ENCODE measurements at regions not wholly inside any gene's neighbourhood (a gene's known extent, or its start where the extent isn't known, plus 50 kb on each side); places are given as distances from the start of the nearest gene placed in this dataset.
"Not testable (repeated sequence)": the region's sequence is repeated elsewhere in the genome, so short reads cannot be mapped to it uniquely, and the experiment has no call there.

DNA sequence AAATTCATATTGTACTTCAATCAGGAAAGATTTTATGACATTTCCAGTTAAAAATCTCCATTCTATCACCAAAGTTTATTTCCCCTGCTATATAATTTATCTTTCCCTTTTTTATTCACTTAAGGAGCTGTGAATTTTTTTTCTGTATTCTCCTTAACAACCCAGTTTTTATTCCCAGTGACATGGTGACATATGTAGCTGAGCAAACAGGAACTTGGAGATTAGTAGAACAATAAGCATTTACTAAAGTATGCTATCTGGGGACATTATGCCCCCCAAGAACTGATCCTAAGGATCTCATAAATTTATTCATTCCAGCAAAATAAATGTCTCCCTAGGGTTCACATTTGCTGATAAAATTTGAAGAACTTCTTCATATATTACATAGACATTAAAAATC is 1044.0 kb upstream of the CDH6 start:
- POLR2A ChIA-PET = no interaction called here
- TF ChIP-seq, protein P1, sequence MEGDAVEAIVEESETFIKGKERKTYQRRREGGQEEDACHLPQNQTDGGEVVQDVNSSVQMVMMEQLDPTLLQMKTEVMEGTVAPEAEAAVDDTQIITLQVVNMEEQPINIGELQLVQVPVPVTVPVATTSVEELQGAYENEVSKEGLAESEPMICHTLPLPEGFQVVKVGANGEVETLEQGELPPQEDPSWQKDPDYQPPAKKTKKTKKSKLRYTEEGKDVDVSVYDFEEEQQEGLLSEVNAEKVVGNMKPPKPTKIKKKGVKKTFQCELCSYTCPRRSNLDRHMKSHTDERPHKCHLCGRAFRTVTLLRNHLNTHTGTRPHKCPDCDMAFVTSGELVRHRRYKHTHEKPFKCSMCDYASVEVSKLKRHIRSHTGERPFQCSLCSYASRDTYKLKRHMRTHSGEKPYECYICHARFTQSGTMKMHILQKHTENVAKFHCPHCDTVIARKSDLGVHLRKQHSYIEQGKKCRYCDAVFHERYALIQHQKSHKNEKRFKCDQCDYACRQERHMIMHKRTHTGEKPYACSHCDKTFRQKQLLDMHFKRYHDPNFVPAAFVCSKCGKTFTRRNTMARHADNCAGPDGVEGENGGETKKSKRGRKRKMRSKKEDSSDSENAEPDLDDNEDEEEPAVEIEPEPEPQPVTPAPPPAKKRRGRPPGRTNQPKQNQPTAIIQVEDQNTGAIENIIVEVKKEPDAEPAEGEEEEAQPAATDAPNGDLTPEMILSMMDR (IDR thresholded peaks at IDR 0.05) = no peak

DNA sequence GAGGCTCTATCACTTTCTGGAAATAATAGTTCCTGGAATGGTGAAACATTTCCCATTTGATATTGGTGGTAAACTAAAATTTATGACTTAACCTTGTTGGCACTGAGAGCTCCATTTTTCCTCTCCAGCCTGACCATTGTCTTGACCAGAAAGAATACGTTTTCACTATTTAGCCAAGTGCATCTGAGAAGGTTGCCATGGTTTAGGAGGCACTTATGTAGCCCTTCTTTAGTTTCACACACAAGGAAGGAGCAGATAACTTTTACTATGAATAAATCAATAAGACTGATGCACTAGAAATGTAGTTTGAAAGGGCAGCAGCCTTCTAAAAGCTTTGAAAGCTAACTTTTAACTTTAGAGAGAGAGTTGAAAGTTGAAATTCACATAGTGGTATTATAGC is 1045.5 kb upstream of the CDH6 start:
- CTCF ChIA-PET = no interaction called here
- intact Hi-C loops (cut with DNase I, micrococcal nuclease) = no loop called here

More for the DNA sequence above, 1044.0 kb upstream of the CDH6 start:
- Histone ChIP-seq H3K4me3 (ENCODE audit: low read length) (no peak overlapping the region), H3K36me3 (ENCODE audit: insufficient read depth, low read length) (no peaks in the 10 kb centered on the region), H3K9me3 (ENCODE audit: control insufficient read depth in 1 of 2, insufficient read depth in 1 of 2, low read length in 2 of 2) (peaks cover 0 to 5% of the 10 kb centered on the region in 2 experiments), H3K27me3 (ENCODE audit: control insufficient read depth in 1 of 2, insufficient read depth in 2 of 2, low read length in 2 of 2) (no peaks in the 10 kb centered on the region), H3K27ac (ENCODE audit: low read depth in 1 of 2, low read length in 2 of 2) (no peak overlapping the region), H3K4me1 (ENCODE audit: insufficient read depth, low read length) (no peaks in the 10 kb centered on the region)
- ATAC-seq (ENCODE audit: poor library complexity) (no peak), DNase-seq (no peak)
- Mint-ChIP-seq H3K9me3 (peaks cover 18% of the 10 kb centered on the region), H3K4me1 (ENCODE audit: low read depth) (no peaks in the 10 kb centered on the region), H3K36me3 (ENCODE audit: low read depth) (no peaks in the 10 kb centered on the region), H3K4me3 (no peak overlapping the region), H3K27me3 (no peaks in the 10 kb centered on the region), H3K27ac (no peak overlapping the region)
- intact Hi-C loops (cut with DNase I, micrococcal nuclease) = no loop called here
- CTCF ChIA-PET = interaction anchor here (0.5 kb wide), 1 partner anchor 25 kb away, joined by 3 read pairs; no protein-coding TSS in a partner anchor

GRCh38 chr5:30144059-30144458 is 1049.4 kb upstream of the CDH6 start:
- H3K36me3 ChIP-seq (ENCODE audit: insufficient read depth, low read length); H3K4me3 Mint-ChIP-seq; H3K9me3 ChIP-seq (ENCODE audit: control insufficient read depth in 1 of 2, insufficient read depth in 1 of 2, low read length in 2 of 2); H3K27me3 Mint-ChIP-seq; POLR2A ChIA-PET; H3K4me1 Mint-ChIP-seq (ENCODE audit: low read depth); H3K4me1 ChIP-seq (ENCODE audit: insufficient read depth, low read length); H3K27ac Mint-ChIP-seq; intact Hi-C loops (cut with DNase I, micrococcal nuclease); H3K27me3 ChIP-seq (ENCODE audit: control insufficient read depth in 1 of 2, insufficient read depth in 2 of 2, low read length in 2 of 2); H3K36me3 Mint-ChIP-seq (ENCODE audit: low read depth); H3K27ac ChIP-seq (ENCODE audit: low read depth in 1 of 2, low read length in 2 of 2); ATAC-seq (ENCODE audit: poor library complexity); CTCF ChIA-PET; DNase-seq; H3K4me3 ChIP-seq (ENCODE audit: low read length): not testable (repeated sequence)
- peaks cover 20% of the 10 kb centered on the region for H3K9me3 Mint-ChIP-seq

More for the DNA sequence above, 1045.5 kb upstream of the CDH6 start:
- Mint-ChIP-seq H3K4me1 (ENCODE audit: low read depth) (no peaks in the 10 kb centered on the region), H3K4me3 (no peak overlapping the region), H3K27me3 (no peaks in the 10 kb centered on the region), H3K36me3 (ENCODE audit: low read depth) (no peaks in the 10 kb centered on the region), H3K27ac (no peak overlapping the region), H3K9me3 (peaks cover 22% of the 10 kb centered on the region)
- ATAC-seq (ENCODE audit: poor library complexity) (no peak), DNase-seq (no peak)
- Histone ChIP-seq H3K9me3 (ENCODE audit: control insufficient read depth in 1 of 2, insufficient read depth in 1 of 2, low read length in 2 of 2) (peaks cover 0 to 3% of the 10 kb centered on the region in 2 experiments), H3K36me3 (ENCODE audit: insufficient read depth, low read length) (no peaks in the 10 kb centered on the region), H3K27ac (ENCODE audit: low read depth in 1 of 2, low read length in 2 of 2) (no peak overlapping the region), H3K4me1 (ENCODE audit: insufficient read depth, low read length) (no peaks in the 10 kb centered on the region), H3K27me3 (ENCODE audit: control insufficient read depth in 1 of 2, insufficient read depth in 2 of 2, low read length in 2 of 2) (no peaks in the 10 kb centered on the region), H3K4me3 (ENCODE audit: low read length) (no peak overlapping the region)
- TF ChIP-seq, protein P1 (IDR thresholded peaks at IDR 0.05) = no peak
- POLR2A ChIA-PET = no interaction called here

GRCh38 chr5:30142432-30142831 is 1051.1 kb upstream of the CDH6 start:
- Mint-ChIP-seq H3K27ac (no peak overlapping the region), H3K9me3 (peaks cover 20% of the 10 kb centered on the region), H3K4me1 (ENCODE audit: low read depth) (no peaks in the 10 kb centered on the region), H3K36me3 (ENCODE audit: low read depth) (no peaks in the 10 kb centered on the region), H3K4me3 (no peak overlapping the region), H3K27me3 (no peaks in the 10 kb centered on the region)
- CTCF ChIA-PET = no interaction called here
- TF ChIP-seq, protein P1 (IDR thresholded peaks at IDR 0.05) = no peak
- Histone ChIP-seq H3K27ac (ENCODE audit: low read depth in 1 of 2, low read length in 2 of 2) (no peak overlapping the region), H3K27me3 (ENCODE audit: control insufficient read depth in 1 of 2, insufficient read depth in 2 of 2, low read length in 2 of 2) (no peaks in the 10 kb centered on the region), H3K4me1 (ENCODE audit: insufficient read depth, low read length) (no peaks in the 10 kb centered on the region), H3K9me3 (ENCODE audit: control insufficient read depth in 1 of 2, insufficient read depth in 1 of 2, low read length in 2 of 2) (peaks cover 5 to 7% of the 10 kb centered on the region in 2 experiments), H3K4me3 (ENCODE audit: low read length) (no peak overlapping the region), H3K36me3 (ENCODE audit: insufficient read depth, low read length) (no peaks in the 10 kb centered on the region)
- no peak for ATAC-seq (ENCODE audit: poor library complexity)
- POLR2A ChIA-PET = no interaction called here
- DNase-seq = no peak
- intact Hi-C loops (cut with DNase I, micrococcal nuclease) = no loop called here

All from CD4-positive, alpha-beta T cell (primary cell).